ENCODE measurements at regions not wholly inside any gene's neighbourhood (a gene's known extent, or its start where the extent isn't known, plus 50 kb on each side); places are given as distances from the start of the nearest gene placed in this dataset.

GRCh38 chr15:95277266-95277665, 1045.9 kb downstream of the MCTP2 start:
- Histone ChIP-seq H3K36me3 (ENCODE audit: control insufficient read depth, insufficient read depth, low read length) (no peaks in the 10 kb centered on the region), H3K4me3 (ENCODE audit: low read depth, low read length) (no peak overlapping the region), H3K27me3 (ENCODE audit: control insufficient read depth, insufficient read depth, low read length) (no peaks in the 10 kb centered on the region)
- FAIRE-seq (peak; percentile 18), DNase-seq (ENCODE audit: low read depth) (peak; percentile 74)
- TF ChIP-seq, protein P1, sequence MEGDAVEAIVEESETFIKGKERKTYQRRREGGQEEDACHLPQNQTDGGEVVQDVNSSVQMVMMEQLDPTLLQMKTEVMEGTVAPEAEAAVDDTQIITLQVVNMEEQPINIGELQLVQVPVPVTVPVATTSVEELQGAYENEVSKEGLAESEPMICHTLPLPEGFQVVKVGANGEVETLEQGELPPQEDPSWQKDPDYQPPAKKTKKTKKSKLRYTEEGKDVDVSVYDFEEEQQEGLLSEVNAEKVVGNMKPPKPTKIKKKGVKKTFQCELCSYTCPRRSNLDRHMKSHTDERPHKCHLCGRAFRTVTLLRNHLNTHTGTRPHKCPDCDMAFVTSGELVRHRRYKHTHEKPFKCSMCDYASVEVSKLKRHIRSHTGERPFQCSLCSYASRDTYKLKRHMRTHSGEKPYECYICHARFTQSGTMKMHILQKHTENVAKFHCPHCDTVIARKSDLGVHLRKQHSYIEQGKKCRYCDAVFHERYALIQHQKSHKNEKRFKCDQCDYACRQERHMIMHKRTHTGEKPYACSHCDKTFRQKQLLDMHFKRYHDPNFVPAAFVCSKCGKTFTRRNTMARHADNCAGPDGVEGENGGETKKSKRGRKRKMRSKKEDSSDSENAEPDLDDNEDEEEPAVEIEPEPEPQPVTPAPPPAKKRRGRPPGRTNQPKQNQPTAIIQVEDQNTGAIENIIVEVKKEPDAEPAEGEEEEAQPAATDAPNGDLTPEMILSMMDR (IDR thresholded peaks at IDR 0.05; ENCODE audit: insufficient read depth, low read length, severe bottlenecking): no peak

GRCh38 chr15:95278532-95279245, 1047.3 kb downstream of the MCTP2 start:
- no peak overlapping the region for H3K4me3 ChIP-seq (ENCODE audit: low read depth, low read length)
- FAIRE-seq (no peak), DNase-seq (ENCODE audit: low read depth) (no peak)
- no peaks in the 10 kb centered on the region for H3K36me3 ChIP-seq (ENCODE audit: control insufficient read depth, insufficient read depth, low read length)
- no peaks in the 10 kb centered on the region for H3K27me3 ChIP-seq (ENCODE audit: control insufficient read depth, insufficient read depth, low read length)
- TF ChIP-seq, protein P1 (IDR thresholded peaks at IDR 0.05; ENCODE audit: insufficient read depth, low read length, severe bottlenecking): no peak

GRCh38 chr15:95279277-95280019, 1048.1 kb downstream of the MCTP2 start:
- TF ChIP-seq, protein P1 (IDR thresholded peaks at IDR 0.05; ENCODE audit: insufficient read depth, low read length, severe bottlenecking): no peak
- Histone ChIP-seq H3K4me3 (ENCODE audit: low read depth, low read length) (no peak overlapping the region), H3K36me3 (ENCODE audit: control insufficient read depth, insufficient read depth, low read length) (no peaks in the 10 kb centered on the region), H3K27me3 (ENCODE audit: control insufficient read depth, insufficient read depth, low read length) (no peaks in the 10 kb centered on the region)
- DNase-seq (ENCODE audit: low read depth) (no peak), FAIRE-seq (no peak)

- H3K27me3 ChIP-seq (ENCODE audit: control insufficient read depth, insufficient read depth, low read length): no peaks in the 10 kb centered on the region
- DNase-seq (ENCODE audit: low read depth) (peak; percentile 22), FAIRE-seq (no peak)
- TF ChIP-seq, protein P1 (IDR thresholded peaks at IDR 0.05; ENCODE audit: insufficient read depth, low read length, severe bottlenecking): no peak
- H3K36me3 ChIP-seq (ENCODE audit: control insufficient read depth, insufficient read depth, low read length): no peaks in the 10 kb centered on the region
- no peak overlapping the region for H3K4me3 ChIP-seq (ENCODE audit: low read depth, low read length)
Measured at GRCh38 chr15:95280711-95281110, 1049.3 kb downstream of the MCTP2 start.

DNA sequence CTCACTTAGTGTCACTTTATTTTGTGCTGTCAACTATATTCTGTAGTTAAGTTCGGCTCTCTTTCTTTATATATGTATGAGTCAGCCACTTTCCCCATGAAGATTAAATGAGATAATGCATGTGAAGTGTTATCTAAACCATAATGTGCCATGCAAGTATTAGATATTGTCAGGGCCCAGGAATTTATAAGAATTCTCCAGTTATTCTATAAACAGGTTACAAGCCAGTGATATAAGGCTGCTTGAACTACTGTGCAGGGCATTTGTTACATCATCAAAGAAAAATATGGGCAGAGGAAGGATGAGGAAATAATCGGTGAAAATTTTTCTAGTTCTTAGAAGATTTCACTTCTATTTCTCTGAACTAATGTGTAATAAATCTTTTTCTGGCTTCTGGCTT, 1049.0 kb upstream of the NR2F2 start:
- DNase-seq (ENCODE audit: low read depth) (no peak), FAIRE-seq (no peak)
- TF ChIP-seq, protein P1 (IDR thresholded peaks at IDR 0.05; ENCODE audit: insufficient read depth, low read length, severe bottlenecking): no peak
- Histone ChIP-seq H3K27me3 (ENCODE audit: control insufficient read depth, insufficient read depth, low read length) (no peaks in the 10 kb centered on the region), H3K36me3 (ENCODE audit: control insufficient read depth, insufficient read depth, low read length) (no peaks in the 10 kb centered on the region), H3K4me3 (ENCODE audit: low read depth, low read length) (no peak overlapping the region)
